ENCODE measurements at regions not wholly inside any gene's neighbourhood (a gene's known extent, or its start where the extent isn't known, plus 50 kb on each side); places are given as distances from the start of the nearest gene placed in this dataset.

DNA sequence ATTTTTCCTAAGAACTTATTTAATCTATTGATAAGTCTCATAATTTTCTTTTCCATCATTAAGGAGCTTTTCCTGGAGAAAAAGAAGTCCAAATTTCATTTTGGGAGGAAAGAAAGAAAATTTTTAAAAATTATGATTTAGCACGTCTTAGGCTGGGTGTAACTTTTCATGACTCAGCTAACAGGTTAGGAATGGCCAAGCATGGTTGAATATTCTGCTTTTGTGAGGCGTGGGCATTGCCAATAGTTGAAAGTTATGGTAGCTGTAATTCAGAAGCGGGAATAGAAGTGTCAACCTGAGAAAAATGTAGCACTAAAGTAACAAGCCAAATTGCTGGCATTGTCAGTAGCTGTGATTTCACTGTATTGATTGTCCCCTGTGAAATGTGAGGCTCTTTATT, 77.2 kb upstream of the ARID1B start:
- no peaks in the 10 kb centered on the region for H3K36me3 Mint-ChIP-seq
- POLR2A ChIA-PET: no interaction called here
- H3K4me1 Mint-ChIP-seq: peaks cover 5% of the 10 kb centered on the region
- no peak for DNase-seq
- no peak for ATAC-seq (ENCODE audit: low read depth)
- H3K27me3 Mint-ChIP-seq: peaks cover 12% of the 10 kb centered on the region
- H3K9me3 Mint-ChIP-seq: no peaks in the 10 kb centered on the region
- no peak overlapping the region for H3K4me3 Mint-ChIP-seq
- H3K27ac Mint-ChIP-seq: no peak overlapping the region

DNA sequence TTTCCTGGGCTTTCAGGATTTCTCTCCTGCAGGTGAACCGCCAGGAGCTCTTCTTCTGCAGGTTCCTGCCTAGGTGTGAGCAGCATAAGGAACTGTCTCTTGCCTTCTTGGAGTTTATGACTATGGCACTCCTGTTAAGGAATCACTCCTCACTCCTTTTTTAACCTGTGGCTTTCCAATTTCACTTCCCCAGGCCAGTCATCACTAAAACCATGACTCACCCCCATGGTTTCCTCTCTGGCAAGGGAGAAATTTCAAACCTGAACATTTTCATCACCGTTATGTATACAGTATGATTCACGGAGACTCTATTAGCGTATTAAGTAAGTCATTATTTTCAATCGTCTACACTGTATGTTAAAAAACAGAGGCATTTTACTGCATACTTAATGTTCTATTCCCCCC, 78.2 kb upstream of the ARID1B start:
- ATAC-seq (ENCODE audit: low read depth): no peak
- H3K27ac Mint-ChIP-seq: no peak overlapping the region
- POLR2A ChIA-PET: no interaction called here
- H3K4me1 Mint-ChIP-seq: peaks cover 5% of the 10 kb centered on the region
- no peaks in the 10 kb centered on the region for H3K9me3 Mint-ChIP-seq
- H3K36me3 Mint-ChIP-seq: no peaks in the 10 kb centered on the region
- H3K4me3 Mint-ChIP-seq: no peak overlapping the region
- H3K27me3 Mint-ChIP-seq: peaks cover 12% of the 10 kb centered on the region
- no peak for DNase-seq

DNA sequence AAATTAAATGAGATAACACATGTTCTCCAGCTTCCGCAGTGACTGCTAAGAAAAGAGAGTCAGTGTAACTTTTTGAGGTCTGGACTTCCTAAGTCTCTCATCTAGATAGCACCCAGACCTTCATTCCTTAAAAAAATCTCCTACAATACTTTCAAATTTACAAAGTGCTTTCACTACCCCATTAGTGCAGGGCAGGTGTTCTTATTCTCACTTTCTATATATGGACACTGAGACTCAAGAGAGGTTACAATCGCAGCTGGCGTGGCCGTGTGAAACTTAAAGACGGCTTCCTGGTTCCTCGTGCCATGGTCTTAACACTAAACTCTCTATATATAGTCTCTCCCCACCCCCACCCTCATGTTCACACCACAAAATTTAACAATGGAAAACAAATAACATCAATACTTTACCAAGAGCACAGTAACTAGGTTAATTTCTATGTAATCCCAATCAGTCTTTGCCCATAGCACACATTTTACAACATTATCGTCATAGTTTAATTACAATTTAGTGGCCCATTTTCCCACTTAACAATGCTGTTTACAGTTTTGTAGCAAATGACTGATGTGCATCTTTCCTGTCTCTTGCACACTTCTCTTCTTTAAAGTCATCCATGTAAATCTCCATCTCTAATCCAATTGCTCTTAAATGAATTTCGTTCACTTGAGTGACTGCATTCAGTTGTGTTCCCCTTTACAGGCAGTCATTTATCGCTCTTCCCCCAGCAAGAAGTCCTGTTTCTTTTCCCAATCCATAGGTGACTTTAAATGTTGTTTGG, 78.8 kb upstream of the ARID1B start:
- H3K4me3 Mint-ChIP-seq: no peak overlapping the region
- H3K27me3 Mint-ChIP-seq: peaks cover 12% of the 10 kb centered on the region
- POLR2A ChIA-PET: no interaction called here
- DNase-seq (no peak), ATAC-seq (ENCODE audit: low read depth) (no peak)
- peaks cover 5% of the 10 kb centered on the region for H3K4me1 Mint-ChIP-seq
- no peak overlapping the region for H3K27ac Mint-ChIP-seq
- no peaks in the 10 kb centered on the region for H3K9me3 Mint-ChIP-seq
- H3K36me3 Mint-ChIP-seq: no peaks in the 10 kb centered on the region

DNA sequence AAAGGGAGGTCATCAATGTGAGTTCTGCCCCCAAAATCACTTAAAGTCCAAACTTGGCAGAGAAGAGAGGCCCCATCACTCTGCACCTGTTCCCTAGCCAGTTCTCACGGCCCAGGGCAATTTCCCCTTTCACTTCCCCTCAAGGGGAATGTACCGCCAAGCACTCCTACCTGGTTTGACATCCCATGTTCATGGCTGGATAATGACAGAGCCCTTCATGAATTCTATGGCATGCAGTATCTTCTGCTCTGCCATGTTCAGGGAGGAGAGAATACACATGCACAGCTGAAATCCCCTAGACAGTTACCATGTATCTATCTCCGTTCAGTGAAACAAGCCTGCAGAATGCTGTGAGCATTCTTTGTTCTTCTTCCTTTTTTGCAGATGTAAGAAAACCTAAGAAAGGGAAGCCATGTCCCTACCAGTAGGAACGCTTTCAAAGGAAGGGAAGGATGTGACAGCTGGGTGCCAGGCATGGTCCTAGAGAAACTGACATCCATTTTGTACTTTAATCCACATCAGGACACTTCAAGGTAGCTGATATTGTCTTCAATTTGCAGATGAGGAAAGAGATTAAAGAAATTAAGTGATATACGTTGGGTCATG, 79.8 kb upstream of the ARID1B start:
- Mint-ChIP-seq H3K27me3 (peaks cover 12% of the 10 kb centered on the region), H3K9me3 (no peaks in the 10 kb centered on the region), H3K36me3 (no peaks in the 10 kb centered on the region), H3K27ac (no peak overlapping the region), H3K4me3 (no peak overlapping the region), H3K4me1 (peaks cover 5% of the 10 kb centered on the region)
- DNase-seq: no peak
- ATAC-seq (ENCODE audit: low read depth): no peak
- POLR2A ChIA-PET: no interaction called here

DNA sequence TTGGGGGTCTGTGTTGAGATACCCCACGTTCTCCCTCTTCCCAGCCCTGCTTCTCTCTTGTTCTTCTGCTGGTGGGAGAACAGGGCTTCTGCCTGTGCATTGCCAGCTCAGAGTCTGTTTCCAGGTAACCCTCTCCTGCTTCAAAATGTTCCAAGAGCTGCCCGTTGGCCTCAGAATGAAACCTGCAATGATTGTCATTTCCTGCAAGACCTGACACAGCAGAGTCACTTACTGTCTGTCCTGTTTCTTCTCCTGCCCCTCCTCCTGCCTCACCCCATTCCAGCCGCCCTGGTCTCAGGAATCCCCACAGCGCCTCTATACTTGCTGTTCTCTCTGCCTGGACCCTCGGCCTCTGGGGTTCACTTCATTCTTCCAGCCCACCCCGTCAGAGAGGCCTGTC, 81.4 kb upstream of the ARID1B start:
- no peak for ATAC-seq (ENCODE audit: low read depth)
- no peak overlapping the region for H3K27ac Mint-ChIP-seq

DNA sequence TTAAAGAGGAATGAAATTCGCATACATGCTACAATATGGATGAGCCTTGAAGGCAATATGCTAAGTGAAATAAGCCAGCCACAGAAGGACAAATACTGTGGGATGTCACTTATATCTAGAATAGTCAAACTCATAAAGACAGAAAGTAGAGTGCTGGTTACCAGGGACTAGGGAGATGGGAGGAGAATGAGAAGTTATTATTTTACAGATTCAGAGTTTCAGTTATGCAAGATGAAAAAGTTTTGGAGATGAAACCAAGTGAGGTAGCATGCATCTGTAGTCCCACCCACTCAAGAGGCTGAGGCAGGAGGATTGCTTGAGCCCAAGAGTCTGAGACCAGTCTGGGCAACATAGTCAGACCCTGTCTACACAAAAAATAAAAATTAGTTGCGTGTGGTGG, 82.5 kb upstream of the ARID1B start:
- H3K27ac Mint-ChIP-seq: no peak overlapping the region
- H3K27me3 Mint-ChIP-seq: peaks cover 12% of the 10 kb centered on the region
- DNase-seq: no peak
- POLR2A ChIA-PET: no interaction called here
- H3K4me1 Mint-ChIP-seq: peaks cover 5% of the 10 kb centered on the region
- H3K36me3 Mint-ChIP-seq: no peaks in the 10 kb centered on the region
- ATAC-seq (ENCODE audit: low read depth): no peak
- H3K4me3 Mint-ChIP-seq: no peak overlapping the region
- H3K9me3 Mint-ChIP-seq: no peaks in the 10 kb centered on the region

More for the DNA sequence above, 81.4 kb upstream of the ARID1B start:
- no peaks in the 10 kb centered on the region for H3K36me3 Mint-ChIP-seq
- H3K4me1 Mint-ChIP-seq: peaks cover 5% of the 10 kb centered on the region
- no peaks in the 10 kb centered on the region for H3K9me3 Mint-ChIP-seq
- no peak overlapping the region for H3K4me3 Mint-ChIP-seq
- DNase-seq: no peak
- POLR2A ChIA-PET: interaction anchor here (1.0 kb wide), 1 partner anchor 25 kb away, joined by 5 read pairs; no protein-coding TSS in a partner anchor
- peaks cover 12% of the 10 kb centered on the region for H3K27me3 Mint-ChIP-seq

DNA sequence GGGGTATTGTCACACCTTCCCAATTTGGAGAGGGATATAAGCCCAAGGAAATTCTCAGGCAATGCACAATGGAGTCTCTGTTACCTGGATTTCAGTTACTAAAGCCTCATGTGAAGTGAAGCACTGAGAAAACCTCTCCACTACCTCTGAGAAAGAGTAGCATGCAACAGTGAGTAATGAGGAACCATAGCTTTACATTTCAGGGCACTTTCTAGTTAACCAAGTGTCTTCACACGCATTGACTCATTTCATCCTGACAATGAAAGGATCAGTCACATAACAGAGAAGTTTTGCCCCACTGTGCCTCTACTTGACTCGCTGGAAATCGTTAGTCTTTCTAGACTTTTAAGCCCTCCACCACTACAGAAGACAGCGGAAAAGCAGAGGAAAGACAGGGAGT, 86.2 kb upstream of the ARID1B start:
- no peak overlapping the region for H3K4me3 Mint-ChIP-seq
- DNase-seq (no peak), ATAC-seq (ENCODE audit: low read depth) (no peak)
- peaks cover 13% of the 10 kb centered on the region for H3K4me1 Mint-ChIP-seq
- POLR2A ChIA-PET: no interaction called here
- no peak overlapping the region for H3K27ac Mint-ChIP-seq
- H3K36me3 Mint-ChIP-seq: no peaks in the 10 kb centered on the region
- peaks cover 4% of the 10 kb centered on the region for H3K27me3 Mint-ChIP-seq
- no peaks in the 10 kb centered on the region for H3K9me3 Mint-ChIP-seq

DNA sequence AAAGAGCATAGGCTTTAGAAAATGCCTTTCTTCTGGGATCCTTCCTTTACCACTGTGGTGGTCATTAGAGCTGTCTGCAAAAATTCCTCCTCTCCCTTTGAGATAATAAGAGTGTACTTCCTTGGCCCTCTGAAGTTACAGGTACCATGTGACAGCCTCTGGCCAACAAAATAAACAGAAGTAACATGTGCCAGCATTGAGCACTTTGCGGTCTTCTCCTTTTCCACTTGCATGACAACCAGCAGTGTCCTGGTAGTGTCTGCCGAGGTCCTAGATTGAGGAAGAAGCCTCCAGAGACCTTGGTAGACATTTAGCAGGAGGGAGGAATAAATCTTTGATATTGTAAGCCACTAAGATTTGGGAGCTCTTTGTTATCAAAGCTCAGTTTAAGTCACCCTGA, 87.5 kb upstream of the ARID1B start:
- no peak overlapping the region for H3K27ac Mint-ChIP-seq
- no peaks in the 10 kb centered on the region for H3K9me3 Mint-ChIP-seq
- POLR2A ChIA-PET: no interaction called here
- DNase-seq: no peak
- no peak for ATAC-seq (ENCODE audit: low read depth)
- no peak overlapping the region for H3K4me3 Mint-ChIP-seq
- H3K4me1 Mint-ChIP-seq: peaks cover 16% of the 10 kb centered on the region
- H3K27me3 Mint-ChIP-seq: peaks cover 5% of the 10 kb centered on the region
- no peaks in the 10 kb centered on the region for H3K36me3 Mint-ChIP-seq

DNA sequence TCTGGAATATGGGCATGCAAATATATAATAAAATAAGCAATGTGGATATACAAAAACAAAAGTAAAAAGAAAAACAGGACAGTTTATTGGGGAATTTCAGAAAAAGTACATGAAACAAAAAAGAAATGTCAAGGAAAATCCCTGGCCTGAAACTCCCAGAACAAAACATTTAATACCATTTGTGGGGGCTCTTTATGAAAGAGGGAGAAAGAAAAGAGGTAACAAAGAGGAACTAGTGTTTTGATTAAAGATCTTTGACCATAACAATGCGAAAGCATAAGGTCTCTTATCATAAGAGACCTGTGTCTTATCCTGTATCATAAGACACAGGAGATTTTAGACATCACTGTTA, 88.6 kb upstream of the ARID1B start:
- Mint-ChIP-seq H3K4me1 (peaks cover 16% of the 10 kb centered on the region), H3K4me3 (no peak overlapping the region), H3K27me3 (peaks cover 9% of the 10 kb centered on the region), H3K9me3 (no peaks in the 10 kb centered on the region), H3K27ac (no peak overlapping the region), H3K36me3 (no peaks in the 10 kb centered on the region)
- DNase-seq (no peak), ATAC-seq (ENCODE audit: low read depth) (no peak)
- POLR2A ChIA-PET: no interaction called here

DNA sequence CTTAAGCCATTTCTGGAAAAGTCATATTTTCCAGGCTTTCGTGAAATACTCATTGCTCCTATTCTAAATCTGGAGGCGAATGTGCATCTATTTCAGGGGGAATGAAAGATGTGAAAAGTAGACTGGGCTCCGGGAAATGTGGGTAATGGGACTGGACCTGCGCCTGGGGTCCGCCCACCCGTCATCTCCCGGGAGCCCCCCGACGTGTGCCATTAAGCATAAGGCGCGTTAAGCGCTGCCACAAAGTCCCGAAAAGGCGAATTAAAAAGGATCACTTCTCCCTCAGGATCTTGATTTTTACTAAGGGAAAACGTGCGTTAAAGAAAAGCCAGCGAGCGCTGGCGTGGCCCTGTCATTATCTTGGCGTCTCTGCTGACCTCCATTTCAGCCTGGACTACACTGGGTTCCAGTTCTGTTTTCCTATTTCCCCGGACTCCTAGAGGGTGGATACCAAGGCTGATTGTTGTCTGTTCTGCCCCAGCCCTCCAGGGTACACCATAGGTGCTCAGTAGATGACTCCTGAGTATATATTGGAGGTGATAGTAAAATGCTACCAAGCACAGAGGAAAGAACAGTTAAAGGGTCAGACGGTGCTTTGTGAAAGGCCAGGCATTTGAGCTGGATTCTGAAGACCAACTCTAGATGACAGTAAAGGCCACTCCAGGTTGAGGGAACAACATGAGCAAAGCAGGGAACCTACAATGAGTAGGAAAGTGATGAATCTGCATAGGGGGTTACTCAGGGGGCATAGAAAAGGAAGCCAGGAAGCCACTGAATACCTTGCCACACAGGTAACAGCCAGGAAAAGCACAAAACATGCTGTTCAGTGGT, 89.2 kb upstream of the ARID1B start:
- Mint-ChIP-seq H3K27me3 (peaks cover 9% of the 10 kb centered on the region), H3K4me1 (peaks cover 16% of the 10 kb centered on the region), H3K9me3 (no peaks in the 10 kb centered on the region), H3K27ac (peak overlapping the region; percentile 24), H3K36me3 (no peaks in the 10 kb centered on the region), H3K4me3 (peak overlapping the region; percentile 76)
- POLR2A ChIA-PET: interaction anchor here (1.5 to 1.8 kb wide), 2 partner anchors 91 to 92 kb away, joined by 3 to 7 read pairs; no protein-coding TSS in a partner anchor
- ATAC-seq (ENCODE audit: low read depth): no peak
- DNase-seq: no peak

DNA sequence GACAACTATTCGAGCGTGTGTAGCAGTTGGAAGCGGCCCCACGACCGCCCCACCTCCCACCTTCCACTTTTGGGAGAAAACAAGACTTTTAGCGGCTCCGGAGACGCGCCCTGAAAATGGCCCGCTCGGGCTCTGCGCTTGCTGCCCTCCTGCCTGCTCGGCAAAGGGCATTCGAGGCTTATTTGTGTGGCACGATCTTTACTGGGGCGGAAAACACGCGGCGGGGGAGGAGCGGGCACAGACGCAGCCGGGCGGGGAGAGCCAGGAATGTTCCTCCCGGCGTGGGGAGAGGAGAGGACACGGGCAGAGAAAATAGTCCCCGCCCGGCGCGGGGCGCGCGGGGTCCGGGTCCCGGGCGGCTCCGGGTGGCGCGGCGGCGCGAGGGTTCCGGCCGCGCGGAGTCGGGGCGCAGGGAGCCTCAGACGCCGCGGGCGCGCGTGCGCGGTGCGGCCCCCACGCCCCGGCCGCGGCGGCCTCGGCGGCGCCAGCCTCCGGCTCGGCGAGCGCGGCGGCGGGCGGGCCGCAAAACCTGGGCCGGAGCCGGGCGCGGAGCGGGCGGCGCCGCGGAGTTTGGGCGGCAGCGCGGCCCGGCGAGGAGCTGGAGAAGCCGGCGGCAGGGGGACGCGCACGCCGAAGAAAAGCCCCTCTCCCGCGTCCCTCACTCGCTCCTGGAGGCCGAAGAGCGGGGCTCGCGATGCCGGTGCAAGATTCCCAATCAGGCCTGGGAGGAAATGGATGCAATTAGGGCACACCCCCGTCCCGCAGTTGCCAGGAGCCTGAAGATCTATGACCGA, 90.0 kb upstream of the ARID1B start:
- H3K9me3 Mint-ChIP-seq: no peaks in the 10 kb centered on the region
- POLR2A ChIA-PET: interaction anchor here (1.5 to 1.8 kb wide), 2 partner anchors 91 to 93 kb away, joined by 3 to 7 read pairs; no protein-coding TSS in a partner anchor
- H3K27ac Mint-ChIP-seq: peak overlapping the region; percentile 88
- H3K4me3 Mint-ChIP-seq: peak overlapping the region; percentile 93
- DNase-seq: peak; percentile 92
- H3K27me3 Mint-ChIP-seq: peaks cover 9% of the 10 kb centered on the region
- H3K4me1 Mint-ChIP-seq: peaks cover 16% of the 10 kb centered on the region
- peak; percentile 97 for ATAC-seq (ENCODE audit: low read depth)
- no peaks in the 10 kb centered on the region for H3K36me3 Mint-ChIP-seq

DNA sequence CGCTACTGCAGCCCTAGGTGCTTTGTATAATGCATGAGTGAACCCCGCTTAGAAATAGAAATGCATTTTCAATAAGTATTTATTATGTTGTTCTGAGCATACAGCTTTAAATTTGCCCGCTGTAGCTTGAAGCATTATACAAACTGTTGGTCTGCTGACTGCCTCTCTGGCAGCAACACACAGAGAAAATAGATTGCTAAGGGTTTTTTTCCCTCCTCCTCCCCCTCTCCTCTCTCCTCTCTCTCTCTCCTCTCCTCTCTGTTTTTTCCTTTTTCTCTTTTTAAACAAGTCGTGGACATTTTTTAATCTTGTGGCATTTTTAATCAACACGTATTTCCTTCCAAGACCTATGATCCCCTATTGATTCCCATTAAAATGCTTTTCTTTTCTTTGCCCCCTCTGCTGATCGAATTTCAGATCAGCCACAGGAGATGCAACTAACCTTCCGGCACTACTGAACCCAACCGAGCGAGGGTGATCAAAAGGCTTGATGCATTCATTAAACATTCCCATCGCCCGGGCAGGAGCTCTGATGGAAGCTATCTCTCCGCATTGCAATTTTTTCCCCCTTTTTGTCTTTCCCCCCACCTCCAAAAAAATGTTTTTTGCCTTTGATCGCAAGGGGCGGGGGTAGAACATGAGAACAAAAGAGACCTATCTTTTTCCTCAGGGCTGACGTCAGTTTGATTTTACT, 90.7 kb upstream of the ARID1B start:
- peaks cover 9% of the 10 kb centered on the region for H3K27me3 Mint-ChIP-seq
- no peaks in the 10 kb centered on the region for H3K9me3 Mint-ChIP-seq
- peaks cover 16% of the 10 kb centered on the region for H3K4me1 Mint-ChIP-seq
- DNase-seq: no peak
- peak overlapping the region; percentile 88 for H3K27ac Mint-ChIP-seq
- peak overlapping the region; percentile 93 for H3K4me3 Mint-ChIP-seq
- H3K36me3 Mint-ChIP-seq: no peaks in the 10 kb centered on the region
- POLR2A ChIA-PET: interaction anchor here (0.5 to 1.8 kb wide), 5 partner anchors 34 to 295 kb away, joined by 3 to 7 read pairs (median 4); no protein-coding TSS in a partner anchor
- ATAC-seq (ENCODE audit: low read depth): peak; percentile 22

Measured in activated naive CD8-positive, alpha-beta T cell treated with anti-CD3 and anti-CD28 coated beads, Interleukin-2, amount 10 ng/mL, durations not matched to agents 7 days and 5 days (primary cell).